NT2/D1 (cell line): ENCODE measurements at regions not wholly inside any gene's neighbourhood (a gene's known extent, or its start where the extent isn't known, plus 50 kb on each side); places are given as distances from the start of the nearest gene placed in this dataset.

Experiments
- SUZ12 ChIP-seq: IDR thresholded peaks from 2 replicates; pipeline ENCODE4 v1.6.1; 2011; ENCODE audit not compliant: insufficient read length, insufficient read depth; ENCODE audit errors: extremely low read depth
- YY1 ChIP-seq: IDR thresholded peaks from 2 replicates; pipeline ENCODE4 v1.6.1; 2011; ENCODE audit not compliant: insufficient read length, insufficient read depth

DNA sequence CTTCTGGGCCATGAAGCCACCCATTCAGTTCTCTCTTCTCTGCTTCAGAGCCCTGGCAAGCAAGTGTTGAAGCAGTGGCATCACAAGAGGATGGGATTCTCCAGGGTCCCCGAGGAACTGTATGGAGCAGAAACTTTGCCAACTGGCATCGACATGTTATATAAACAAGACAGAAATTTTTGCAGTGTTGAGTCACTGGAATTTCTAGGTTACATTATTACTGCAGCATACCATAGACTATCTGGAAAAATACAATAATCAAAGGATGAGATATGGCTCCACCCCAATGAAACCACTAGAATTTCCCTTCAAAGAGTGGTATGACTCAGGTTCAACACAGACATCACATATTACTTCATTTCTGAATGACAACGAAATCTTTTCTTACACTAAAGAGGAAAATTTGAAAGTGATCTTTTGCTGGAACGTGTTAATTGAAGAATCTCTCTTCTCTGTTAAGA lies 343.0 kb upstream of the DYNLRB2 start:
- TF ChIP-seq SUZ12, result no peak
- TF ChIP-seq YY1, result no peak
